Stimulated activated CD4-positive, alpha-beta T cell treated with anti-CD3 and anti-CD28 coated beads, Interleukin-4, amount 100 ng/mL, for 1 hour (primary cell): ENCODE measurements at regions not wholly inside any gene's neighbourhood (a gene's known extent, or its start where the extent isn't known, plus 50 kb on each side); places are given as distances from the start of the nearest gene placed in this dataset.
"Not testable (repeated sequence)": the region's sequence is repeated elsewhere in the genome, so short reads cannot be mapped to it uniquely, and the experiment has no call there.

Experiments
- DNase-seq: peaks from one replicate; pipeline ENCODE4 v3.0.0-alpha.2; 2020

GRCh38 chr16:7938175-7938574, 605.5 kb downstream of the RBFOX1 start:
- no peak for DNase-seq

- DNase-seq = no peak
These were observed 588.7 kb downstream of the RBFOX1 start for GRCh38 chr16:7921345-7921744.

GRCh38 chr16:7919782-7920181, 587.1 kb downstream of the RBFOX1 start:
- no peak for DNase-seq

- no peak for DNase-seq
These were observed 582.1 kb downstream of the RBFOX1 start for GRCh38 chr16:7914748-7915147.

GRCh38 chr16:7912132-7912531, 579.5 kb downstream of the RBFOX1 start:
- no peak for DNase-seq

- DNase-seq = no peak
These were observed 577.5 kb downstream of the RBFOX1 start for GRCh38 chr16:7910116-7910515.

- no peak for DNase-seq
These were observed 555.8 kb downstream of the RBFOX1 start for GRCh38 chr16:7888411-7888810.

- DNase-seq = no peak
These were observed 554.7 kb downstream of the RBFOX1 start for GRCh38 chr16:7887316-7887715.

GRCh38 chr16:7871979-7872378, 539.3 kb downstream of the RBFOX1 start:
- no peak for DNase-seq

- no peak for DNase-seq
These were observed 538.7 kb downstream of the RBFOX1 start for GRCh38 chr16:7871371-7871770.

GRCh38 chr16:7867831-7868230, 535.2 kb downstream of the RBFOX1 start:
- no peak for DNase-seq

GRCh38 chr16:7866144-7866543, 533.5 kb downstream of the RBFOX1 start:
- no peak for DNase-seq

- not testable (repeated sequence) for DNase-seq
These were observed 532.7 kb downstream of the RBFOX1 start for GRCh38 chr16:7865393-7865792.

- no peak for DNase-seq
These were observed 529.4 kb downstream of the RBFOX1 start for GRCh38 chr16:7861891-7862582.

- no peak for DNase-seq
These were observed 520.6 kb downstream of the RBFOX1 start for GRCh38 chr16:7853197-7853596.

GRCh38 chr16:7849841-7850240, 517.2 kb downstream of the RBFOX1 start:
- no peak for DNase-seq

- no peak for DNase-seq
These were observed 510.6 kb downstream of the RBFOX1 start for GRCh38 chr16:7843261-7843660.

GRCh38 chr16:7839568-7839967, 506.9 kb downstream of the RBFOX1 start:
- DNase-seq = no peak

- DNase-seq = no peak
These were observed 502.3 kb downstream of the RBFOX1 start for GRCh38 chr16:7834771-7835431.

- no peak for DNase-seq
These were observed 488.2 kb downstream of the RBFOX1 start for GRCh38 chr16:7820816-7821215.

- DNase-seq = no peak
These were observed 473.2 kb downstream of the RBFOX1 start for GRCh38 chr16:7805686-7806396.

- no peak for DNase-seq
These were observed 472.1 kb downstream of the RBFOX1 start for GRCh38 chr16:7804635-7805195.

GRCh38 chr16:7792346-7792745, 459.7 kb downstream of the RBFOX1 start:
- no peak for DNase-seq
